ENCODE measurements at regions not wholly inside any gene's neighbourhood (a gene's known extent, or its start where the extent isn't known, plus 50 kb on each side); places are given as distances from the start of the nearest gene placed in this dataset.

DNA sequence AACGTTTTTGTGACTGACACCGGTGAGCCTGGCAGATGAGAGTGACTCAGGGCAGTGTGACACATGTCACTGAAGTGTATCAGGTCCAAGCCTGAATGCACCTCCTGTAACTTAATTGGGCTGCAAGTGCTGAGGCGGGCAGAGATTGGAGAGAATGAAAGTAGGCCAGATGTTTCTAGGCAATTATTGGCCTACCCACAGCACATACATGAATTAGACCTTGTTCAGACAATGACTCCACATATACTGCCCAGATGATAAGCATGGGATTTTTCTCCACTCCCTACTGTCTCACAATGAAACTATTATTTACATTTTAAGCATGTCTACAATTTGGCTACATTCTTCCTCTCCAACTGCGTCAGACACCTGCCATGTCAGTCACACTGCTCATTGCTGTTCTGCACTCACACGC, 187.3 kb upstream of the ZNF385D start:
- TF ChIP-seq, protein P1, sequence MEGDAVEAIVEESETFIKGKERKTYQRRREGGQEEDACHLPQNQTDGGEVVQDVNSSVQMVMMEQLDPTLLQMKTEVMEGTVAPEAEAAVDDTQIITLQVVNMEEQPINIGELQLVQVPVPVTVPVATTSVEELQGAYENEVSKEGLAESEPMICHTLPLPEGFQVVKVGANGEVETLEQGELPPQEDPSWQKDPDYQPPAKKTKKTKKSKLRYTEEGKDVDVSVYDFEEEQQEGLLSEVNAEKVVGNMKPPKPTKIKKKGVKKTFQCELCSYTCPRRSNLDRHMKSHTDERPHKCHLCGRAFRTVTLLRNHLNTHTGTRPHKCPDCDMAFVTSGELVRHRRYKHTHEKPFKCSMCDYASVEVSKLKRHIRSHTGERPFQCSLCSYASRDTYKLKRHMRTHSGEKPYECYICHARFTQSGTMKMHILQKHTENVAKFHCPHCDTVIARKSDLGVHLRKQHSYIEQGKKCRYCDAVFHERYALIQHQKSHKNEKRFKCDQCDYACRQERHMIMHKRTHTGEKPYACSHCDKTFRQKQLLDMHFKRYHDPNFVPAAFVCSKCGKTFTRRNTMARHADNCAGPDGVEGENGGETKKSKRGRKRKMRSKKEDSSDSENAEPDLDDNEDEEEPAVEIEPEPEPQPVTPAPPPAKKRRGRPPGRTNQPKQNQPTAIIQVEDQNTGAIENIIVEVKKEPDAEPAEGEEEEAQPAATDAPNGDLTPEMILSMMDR (IDR thresholded peaks at IDR 0.05), result no peak
- no peak for TF ChIP-seq EP300 (IDR thresholded peaks at IDR 0.05)

All from stomach (tissue), 4 donors.